Mononuclear cell (primary cell): ENCODE measurements at regions not wholly inside any gene's neighbourhood (a gene's known extent, or its start where the extent isn't known, plus 50 kb on each side); places are given as distances from the start of the nearest gene placed in this dataset.

Experiments
- H3K27me3 ChIP-seq: 2 replicates; pipeline ENCODE4 v1.6.0; 2011; ENCODE audit warnings: low read length, control low read depth; ENCODE audit not compliant: insufficient read depth
- H3K4me1 ChIP-seq: 2 replicates; pipeline ENCODE4 v1.5.1; 2011; ENCODE audit warnings: mild to moderate bottlenecking, low read length, control low read depth; ENCODE audit not compliant: insufficient read depth
- H3K4me3 ChIP-seq: 2 replicates; pipeline ENCODE4 v1.5.1; 2011; ENCODE audit warnings: mild to moderate bottlenecking, low read length, moderate library complexity
- H3K9me3 ChIP-seq: 2 replicates; pipeline ENCODE4 v1.5.1; 2011; ENCODE audit warnings: low read depth, mild to moderate bottlenecking, control low read depth, low read length

DNA sequence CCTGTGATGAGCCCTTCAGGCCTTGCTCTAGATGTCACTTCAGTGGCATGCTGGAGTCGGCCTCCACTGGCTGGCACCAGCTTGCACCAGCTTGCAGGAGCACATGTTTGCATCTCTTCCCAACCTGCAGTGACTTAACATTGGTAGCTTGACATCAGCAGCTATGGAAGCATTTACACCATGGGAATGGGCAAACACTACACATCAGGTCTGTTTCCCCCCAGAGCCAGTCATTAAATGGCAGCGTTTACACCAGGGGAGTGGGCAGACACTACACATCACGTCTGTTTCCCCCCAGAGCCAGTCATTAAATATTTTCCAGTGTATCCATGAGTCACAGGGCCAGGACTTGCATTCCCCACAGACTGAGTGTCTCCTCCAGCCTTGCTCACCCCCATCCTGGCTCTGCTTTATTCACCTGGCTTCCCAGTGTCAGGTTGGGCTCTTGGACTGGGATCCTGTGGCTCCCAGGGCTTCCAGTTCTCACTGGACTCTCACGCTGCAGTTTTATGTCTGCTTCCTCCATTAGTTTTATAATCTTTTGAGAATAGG is 51.6 kb upstream of the VRK1 start:
- no peak overlapping the region for H3K4me3 ChIP-seq
- H3K27me3 ChIP-seq = peaks cover 26% of the 10 kb centered on the region
- peaks cover 5% of the 10 kb centered on the region for H3K4me1 ChIP-seq
- H3K9me3 ChIP-seq = no peaks in the 10 kb centered on the region

DNA sequence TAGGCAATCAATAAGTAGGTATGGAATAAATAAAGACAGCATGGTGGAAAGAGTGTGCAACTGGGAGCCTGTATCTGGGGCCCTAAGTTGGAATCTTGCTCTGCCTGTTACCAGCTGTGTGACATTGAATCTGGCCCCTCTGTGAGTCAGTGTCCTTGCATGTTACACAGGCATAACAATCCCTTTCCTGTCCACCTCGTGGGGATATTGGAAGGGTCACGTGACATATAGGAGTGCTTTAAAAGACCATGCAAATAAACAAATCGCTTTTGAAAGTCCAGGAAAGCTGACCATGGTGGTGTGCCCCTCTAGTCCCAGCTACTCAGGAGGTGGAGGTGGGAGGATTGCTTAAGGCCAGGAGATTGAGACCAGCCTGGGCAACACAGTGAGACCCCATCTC is 51.1 kb upstream of the VRK1 start:
- Histone ChIP-seq H3K4me3 (no peak overlapping the region), H3K27me3 (peaks cover 21% of the 10 kb centered on the region), H3K4me1 (peaks cover 3% of the 10 kb centered on the region), H3K9me3 (no peaks in the 10 kb centered on the region)

DNA sequence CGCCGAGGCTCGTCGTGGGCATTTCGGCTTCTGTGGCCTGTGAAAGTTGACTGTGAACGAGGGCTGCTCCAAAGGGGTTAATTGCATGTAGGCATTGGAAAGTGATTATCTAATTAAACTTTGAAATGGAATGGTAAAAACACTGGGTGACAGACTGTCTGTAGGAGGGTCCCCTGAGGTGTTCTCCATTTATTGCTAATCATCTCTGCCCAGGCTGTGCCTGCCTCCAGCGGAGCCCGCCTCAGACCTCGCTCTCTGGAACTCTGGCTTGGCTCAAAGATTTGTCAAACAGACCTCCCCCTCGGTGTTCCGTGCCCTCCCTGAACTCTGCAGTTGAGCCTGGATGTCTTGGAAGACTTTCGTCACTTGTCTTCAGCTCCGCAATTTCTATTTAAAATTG is 50.2 kb upstream of the VRK1 start:
- Histone ChIP-seq H3K27me3 (peaks cover 16% of the 10 kb centered on the region), H3K4me1 (no peaks in the 10 kb centered on the region), H3K9me3 (no peaks in the 10 kb centered on the region), H3K4me3 (no peak overlapping the region)
